D721Med (cell line): ENCODE measurements at regions not wholly inside any gene's neighbourhood (a gene's known extent, or its start where the extent isn't known, plus 50 kb on each side); places are given as distances from the start of the nearest gene placed in this dataset.

Experiments
- DNase-seq: peaks from one replicate; pipeline ENCODE4 v3.0.0; 2011; ENCODE audit warnings: low spot score; ENCODE audit not compliant: insufficient read length
- FAIRE-seq: peaks from 2 replicates; lab custom pipeline; 2011; peaks lifted over from hg19 to GRCh38; lab: Jason Lieb, UNC
- TF ChIP-seq, protein P1 (sequence below): IDR thresholded peaks from 2 replicates; pipeline ENCODE4 v1.5.1; 2012; ENCODE audit warnings: mild to moderate bottlenecking, control low read depth; ENCODE audit not compliant: insufficient read depth; ENCODE audit errors: missing control alignments

DNA sequence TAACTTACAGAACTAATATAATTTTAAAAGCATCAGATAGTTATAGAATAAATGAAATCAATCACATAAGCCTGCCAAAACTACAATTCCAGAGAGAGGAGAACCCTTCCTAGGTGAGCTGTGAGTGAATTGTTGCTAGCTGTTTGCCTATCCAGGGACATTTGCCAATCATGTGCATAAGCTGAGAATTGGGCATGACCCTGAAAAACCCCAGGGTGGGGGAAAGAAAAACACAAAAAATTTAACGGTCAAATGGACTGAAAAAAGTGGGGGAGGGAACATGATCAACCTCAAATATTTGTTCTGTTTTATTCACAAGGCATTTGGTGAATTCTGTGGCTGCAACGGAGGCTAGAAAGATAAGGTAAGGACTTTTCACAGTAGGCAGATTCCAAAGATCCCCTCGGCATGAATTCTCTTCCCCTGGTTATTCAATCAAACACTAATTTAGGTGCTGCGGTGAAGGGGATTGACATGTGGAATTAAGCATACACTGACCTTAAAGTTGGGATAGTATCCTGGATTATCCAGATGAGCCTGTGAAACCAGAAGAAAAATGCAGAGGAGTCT, 203.9 kb upstream of the RGPD4 start:
- TF ChIP-seq, protein P1, sequence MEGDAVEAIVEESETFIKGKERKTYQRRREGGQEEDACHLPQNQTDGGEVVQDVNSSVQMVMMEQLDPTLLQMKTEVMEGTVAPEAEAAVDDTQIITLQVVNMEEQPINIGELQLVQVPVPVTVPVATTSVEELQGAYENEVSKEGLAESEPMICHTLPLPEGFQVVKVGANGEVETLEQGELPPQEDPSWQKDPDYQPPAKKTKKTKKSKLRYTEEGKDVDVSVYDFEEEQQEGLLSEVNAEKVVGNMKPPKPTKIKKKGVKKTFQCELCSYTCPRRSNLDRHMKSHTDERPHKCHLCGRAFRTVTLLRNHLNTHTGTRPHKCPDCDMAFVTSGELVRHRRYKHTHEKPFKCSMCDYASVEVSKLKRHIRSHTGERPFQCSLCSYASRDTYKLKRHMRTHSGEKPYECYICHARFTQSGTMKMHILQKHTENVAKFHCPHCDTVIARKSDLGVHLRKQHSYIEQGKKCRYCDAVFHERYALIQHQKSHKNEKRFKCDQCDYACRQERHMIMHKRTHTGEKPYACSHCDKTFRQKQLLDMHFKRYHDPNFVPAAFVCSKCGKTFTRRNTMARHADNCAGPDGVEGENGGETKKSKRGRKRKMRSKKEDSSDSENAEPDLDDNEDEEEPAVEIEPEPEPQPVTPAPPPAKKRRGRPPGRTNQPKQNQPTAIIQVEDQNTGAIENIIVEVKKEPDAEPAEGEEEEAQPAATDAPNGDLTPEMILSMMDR: no peak
- DNase-seq (no peak), FAIRE-seq (no peak)

DNA sequence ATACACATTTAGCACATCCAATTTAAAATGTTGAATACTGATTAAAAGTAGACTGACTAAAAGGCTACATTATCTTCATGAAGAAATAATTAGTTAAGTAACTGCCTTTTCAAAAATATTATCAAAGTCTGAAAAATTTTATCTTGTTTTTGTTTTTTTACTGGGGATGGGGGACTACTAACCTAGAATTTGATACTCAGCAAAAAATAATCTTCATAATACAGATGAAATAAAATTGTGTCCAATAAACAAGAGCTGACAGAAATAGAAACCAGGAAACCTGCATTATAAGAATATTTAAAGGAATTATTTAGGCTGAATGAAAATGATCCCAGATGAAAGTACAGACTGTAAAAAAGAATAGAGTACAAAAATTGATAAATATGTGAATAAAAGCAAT, 200.7 kb upstream of the RGPD4 start:
- FAIRE-seq: no peak
- DNase-seq: no peak
- TF ChIP-seq, protein P1: no peak

DNA sequence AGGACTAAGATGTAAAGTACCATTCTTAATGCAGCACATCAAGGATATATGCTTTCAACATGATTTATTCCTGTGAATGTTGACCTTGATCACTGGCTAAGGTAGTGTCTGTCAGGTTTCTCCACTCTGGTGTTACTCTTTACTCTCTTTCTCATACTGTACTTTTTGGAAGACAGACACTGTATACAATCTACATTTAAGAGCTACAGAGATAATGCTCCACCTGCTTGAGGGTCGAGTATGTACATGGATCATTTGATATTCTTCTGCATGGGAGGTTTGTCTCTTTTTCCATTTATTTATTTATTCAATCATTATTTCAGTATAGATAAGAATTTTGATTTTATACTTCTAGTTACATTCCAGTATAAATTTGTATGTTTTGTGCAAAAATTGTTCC, 199.5 kb upstream of the RGPD4 start:
- FAIRE-seq: no peak
- no peak for DNase-seq
- TF ChIP-seq, protein P1: no peak

DNA sequence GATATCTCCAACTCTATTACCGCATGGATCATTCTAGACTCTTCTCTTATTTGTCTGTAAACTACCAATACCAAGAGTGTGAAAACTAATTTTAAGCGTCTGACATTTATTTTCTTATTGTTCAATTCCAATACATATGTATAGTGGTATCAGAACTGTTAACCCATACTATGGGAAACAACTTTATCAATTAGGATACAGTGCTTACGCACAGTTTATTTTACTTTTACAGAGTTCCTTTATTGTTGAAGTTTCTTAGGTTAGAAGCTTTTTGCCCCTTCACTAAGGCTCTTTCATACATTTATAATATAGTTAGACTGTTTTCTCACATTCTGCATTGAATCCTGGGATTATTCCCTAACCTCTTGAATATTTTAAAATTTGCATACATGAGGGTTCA, 198.8 kb upstream of the RGPD4 start:
- FAIRE-seq (no peak), DNase-seq (no peak)
- TF ChIP-seq, protein P1: no peak

DNA sequence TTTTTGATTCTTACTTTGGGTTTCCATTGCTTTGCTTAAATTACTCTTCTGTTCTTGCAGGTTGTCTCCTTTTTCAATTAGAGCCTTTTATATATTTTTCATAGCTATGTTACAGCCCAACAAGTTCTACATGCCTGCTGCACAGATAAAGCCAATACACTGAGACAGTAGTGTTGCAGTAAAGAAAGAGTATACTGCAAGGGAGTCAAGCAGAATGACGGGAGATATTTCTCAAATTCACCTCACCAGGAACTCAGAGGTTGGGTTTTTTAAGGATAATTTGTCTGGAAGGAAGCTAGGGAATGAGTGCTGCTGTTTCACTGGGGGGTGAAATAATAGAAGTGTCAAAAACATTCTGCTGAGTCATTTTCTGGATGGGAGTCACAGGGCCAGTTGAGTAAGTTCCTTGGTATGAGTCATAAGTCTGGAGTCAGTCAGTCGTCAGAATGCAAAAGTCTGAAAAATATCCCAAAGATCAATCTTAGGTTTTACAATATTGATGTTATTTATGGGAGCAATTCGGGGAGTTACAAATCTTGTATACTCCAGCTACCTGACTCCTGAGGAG, 193.0 kb upstream of the RGPD4 start:
- DNase-seq (no peak), FAIRE-seq (no peak)
- TF ChIP-seq, protein P1: no peak

DNA sequence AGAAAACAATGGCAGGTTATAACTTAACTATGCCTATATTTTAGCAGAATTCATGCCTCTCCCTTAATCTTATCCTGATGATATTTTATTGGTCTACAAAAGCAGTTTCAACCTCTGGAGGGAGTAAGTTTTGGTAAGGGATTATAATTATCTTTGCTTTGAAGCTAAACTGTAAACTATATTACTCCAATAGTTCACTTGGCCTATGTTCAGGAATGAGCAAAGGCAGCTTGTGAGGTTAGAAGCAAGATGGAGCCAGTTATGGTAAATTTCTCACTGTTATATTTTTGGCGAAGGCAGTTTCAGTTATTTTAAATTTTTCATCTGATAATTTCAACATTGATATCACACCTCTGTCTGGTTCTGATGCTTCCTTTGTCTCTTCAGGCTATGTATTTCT, 192.5 kb upstream of the RGPD4 start:
- no peak for FAIRE-seq
- TF ChIP-seq, protein P1: no peak

DNA sequence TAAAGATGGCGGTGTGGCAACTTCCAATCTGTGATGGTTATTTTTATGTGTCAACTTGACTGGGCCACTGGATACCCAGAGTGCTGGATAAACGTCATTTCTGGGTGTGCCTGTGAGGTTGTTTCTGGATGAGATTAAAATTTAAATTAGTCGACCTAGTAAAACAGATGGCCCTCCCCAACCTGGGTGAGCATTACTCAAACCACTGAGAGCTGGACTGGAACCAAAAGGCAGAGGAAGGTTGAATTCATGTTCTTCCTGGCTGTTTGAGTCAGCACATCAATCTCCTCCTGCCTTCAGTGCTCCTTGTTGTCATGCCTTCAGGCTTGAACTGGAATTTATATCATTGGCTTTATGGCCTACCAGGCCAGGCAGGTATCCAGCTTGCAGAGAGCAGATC, 190.8 kb upstream of the RGPD4 start:
- no peak for DNase-seq
- TF ChIP-seq, protein P1: no peak
- FAIRE-seq: no peak

More for the DNA sequence above, 192.5 kb upstream of the RGPD4 start:
- no peak for DNase-seq
